Mesenchymal stem cell (in vitro differentiated cells and primary cell): ENCODE measurements at regions not wholly inside any gene's neighbourhood (a gene's known extent, or its start where the extent isn't known, plus 50 kb on each side); places are given as distances from the start of the nearest gene placed in this dataset.

Experiments used
- DNase-seq: peaks from one replicate; pipeline ENCODE4 v3.0.0-alpha.2; 2013
- H2AFZ ChIP-seq: one replicate; pipeline ENCODE4 v1.6.1; 2013; ENCODE audit warnings: low read depth, mild to moderate bottlenecking, control low read depth, inconsistent platforms, low read length, moderate library complexity
- H2AK5ac ChIP-seq: 2 replicates; pipeline ENCODE4 v1.6.1; 2013; ENCODE audit warnings: low read length, moderate library complexity, mild to moderate bottlenecking, inconsistent platforms; ENCODE audit not compliant: severe bottlenecking
- H2BK120ac ChIP-seq: one replicate; pipeline ENCODE4 v1.6.1; 2013; ENCODE audit warnings: low read depth, mild to moderate bottlenecking, inconsistent platforms, low read length, moderate library complexity
- H2BK12ac ChIP-seq, 2 experiments: one replicate each; pipeline ENCODE4 v1.6.1; 2013; ENCODE audit warnings: inconsistent platforms in 2 of 2, low read length in 2 of 2, mild to moderate bottlenecking in 2 of 2, moderate library complexity in 2 of 2, control low read depth in 1 of 2
- H2BK15ac ChIP-seq: one replicate; pipeline ENCODE4 v1.6.1; 2013; ENCODE audit warnings: mild to moderate bottlenecking, low read depth, inconsistent platforms; ENCODE audit not compliant: poor library complexity, severe bottlenecking
- H2BK5ac ChIP-seq: 2 replicates; pipeline ENCODE4 v1.6.1; 2013; ENCODE audit warnings: low read depth, mild to moderate bottlenecking, low read length, control low read depth, inconsistent platforms; ENCODE audit not compliant: poor library complexity, severe bottlenecking
- H3K14ac ChIP-seq, 2 experiments: one replicate each; pipeline ENCODE4 v1.6.1; 2013; ENCODE audit warnings: inconsistent platforms in 2 of 2, low read length in 2 of 2, control low read depth in 1 of 2, mild to moderate bottlenecking in 1 of 2, moderate library complexity in 1 of 2
- H3K18ac ChIP-seq, 2 experiments: one replicate each; pipeline ENCODE4 v1.6.1; 2013; ENCODE audit warnings: inconsistent platforms in 2 of 2, low read length in 2 of 2, control low read depth in 1 of 2, low read depth in 1 of 2, mild to moderate bottlenecking in 1 of 2
- H3K23ac ChIP-seq, 2 experiments: one replicate each; pipeline ENCODE4 v1.6.1; 2013; ENCODE audit warnings: inconsistent platforms in 2 of 2, low read length in 2 of 2, mild to moderate bottlenecking in 2 of 2, moderate library complexity in 2 of 2, control low read depth in 1 of 2
- H3K27ac ChIP-seq: 2 replicates; pipeline ENCODE4 v1.5.1; 2013; ENCODE audit warnings: mild to moderate bottlenecking, moderate library complexity, low read length, control low read depth, inconsistent platforms; ENCODE audit not compliant: poor library complexity, severe bottlenecking
- H3K27me3 ChIP-seq, 2 experiments: 2 replicates each; pipeline versions ENCODE4 v1.6.1 to v1.7.0; 2013; ENCODE audit warnings: low read length in 2 of 2, mild to moderate bottlenecking in 2 of 2, moderate library complexity in 2 of 2, control low read depth in 1 of 2, inconsistent platforms in 1 of 2; ENCODE audit not compliant: control insufficient read depth in 1 of 2, insufficient read depth in 1 of 2
- H3K36me3 ChIP-seq, 2 experiments: 2 replicates each; pipeline versions ENCODE4 v1.6.1 to v1.7.0; 2013; ENCODE audit warnings: low read length in 2 of 2, control low read depth in 1 of 2, inconsistent platforms in 1 of 2, low read depth in 1 of 2, mild to moderate bottlenecking in 1 of 2; ENCODE audit not compliant: insufficient read depth in 2 of 2, control insufficient read depth in 1 of 2
- H3K4ac ChIP-seq, 2 experiments: one replicate each; pipeline ENCODE4 v1.6.1; 2013; ENCODE audit warnings: inconsistent platforms in 2 of 2, low read length in 2 of 2, mild to moderate bottlenecking in 2 of 2, moderate library complexity in 2 of 2, control low read depth in 1 of 2, low read depth in 1 of 2
- H3K4me1 ChIP-seq: 2 replicates; pipeline ENCODE4 v1.6.1; 2013; ENCODE audit warnings: low read depth, low read length, control low read depth; ENCODE audit not compliant: control insufficient read depth, insufficient read depth
- H3K4me2 ChIP-seq: 2 replicates; pipeline ENCODE4 v1.6.1; 2013; ENCODE audit warnings: low read length, mild to moderate bottlenecking, inconsistent platforms; ENCODE audit not compliant: poor library complexity, severe bottlenecking
- H3K4me3 ChIP-seq, 2 experiments: 2 replicates each; pipeline versions ENCODE4 v1.5.1 to v1.7.0; 2013; ENCODE audit warnings: low read length in 2 of 2, mild to moderate bottlenecking in 2 of 2, control low read depth in 1 of 2, low read depth in 1 of 2; ENCODE audit not compliant: insufficient read depth in 1 of 2
- H3K79me1 ChIP-seq: replicated peaks from 2 replicates; pipeline ENCODE4 v1.6.1; 2013; ENCODE audit warnings: mild to moderate bottlenecking, control low read depth, low read length, inconsistent platforms; ENCODE audit not compliant: poor library complexity, severe bottlenecking
- H3K9ac ChIP-seq: 2 replicates; pipeline ENCODE4 v1.7.0; 2013; ENCODE audit warnings: mild to moderate bottlenecking, low read length, moderate library complexity
- H3K9me3 ChIP-seq: 2 replicates; pipeline ENCODE4 v1.7.0; 2013; ENCODE audit warnings: mild to moderate bottlenecking, low read length; ENCODE audit not compliant: control insufficient read depth
- H4K8ac ChIP-seq: one replicate; pipeline ENCODE4 v1.6.1; 2013; ENCODE audit warnings: inconsistent platforms, mild to moderate bottlenecking, low read length, moderate library complexity
- H4K91ac ChIP-seq: one replicate; pipeline ENCODE4 v1.6.1; 2013; ENCODE audit warnings: mild to moderate bottlenecking, low read length, inconsistent platforms
- WGBS: methylation state at CpG from one replicate; pipeline ENCODE4 v1.1.7; 2013; ENCODE audit warnings: mixed read lengths; 5-methylcytosine and 5-hydroxymethylcytosine counted together

DNA sequence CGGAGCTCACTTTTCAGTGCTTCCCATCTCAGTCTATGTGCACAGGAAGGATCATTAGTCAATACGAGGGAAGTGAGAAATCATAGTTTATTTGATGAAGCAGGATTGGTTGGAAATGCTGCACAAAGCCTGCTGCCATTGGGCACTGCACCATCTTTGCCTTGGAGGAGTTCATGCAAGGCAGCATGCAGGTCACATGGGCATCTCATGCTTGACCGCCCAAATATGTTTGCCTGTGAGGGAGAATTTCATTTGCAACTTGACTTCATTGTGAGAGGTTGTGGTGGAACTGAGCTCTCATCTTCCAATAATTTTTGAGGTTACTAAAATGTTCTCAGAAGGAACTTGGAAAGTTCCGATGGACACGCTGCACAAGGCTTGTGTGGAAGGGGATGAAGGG is 83.9 kb upstream of the SYNDIG1 start:
- Histone ChIP-seq H3K4me1 (no peaks in the 10 kb centered on the region), H3K4me2 (no peak overlapping the region), H4K91ac (no peak overlapping the region), H2BK5ac (no peak overlapping the region), H2BK120ac (no peak overlapping the region), H2AFZ (no peak overlapping the region), H3K27ac (no peak overlapping the region), H3K4ac (no peak overlapping the region), H3K36me3 (no peaks in the 10 kb centered on the region), H2AK5ac (no peak overlapping the region), H3K27me3 (peaks cover 3 to 68% of the 10 kb centered on the region in 2 experiments), H3K14ac (no peak overlapping the region), H3K18ac (no peak overlapping the region), H3K9ac (no peak overlapping the region), H3K9me3 (no peaks in the 10 kb centered on the region), H4K8ac (no peak overlapping the region), H3K79me1 (no peaks in the 10 kb centered on the region), H3K23ac (no peak overlapping the region), H2BK12ac (no peak overlapping the region), H2BK15ac (no peak overlapping the region), H3K4me3 (no peak overlapping the region)
- WGBS: 84% methylated on average over 5 of the region's 5 CpGs
- no peak for DNase-seq

DNA sequence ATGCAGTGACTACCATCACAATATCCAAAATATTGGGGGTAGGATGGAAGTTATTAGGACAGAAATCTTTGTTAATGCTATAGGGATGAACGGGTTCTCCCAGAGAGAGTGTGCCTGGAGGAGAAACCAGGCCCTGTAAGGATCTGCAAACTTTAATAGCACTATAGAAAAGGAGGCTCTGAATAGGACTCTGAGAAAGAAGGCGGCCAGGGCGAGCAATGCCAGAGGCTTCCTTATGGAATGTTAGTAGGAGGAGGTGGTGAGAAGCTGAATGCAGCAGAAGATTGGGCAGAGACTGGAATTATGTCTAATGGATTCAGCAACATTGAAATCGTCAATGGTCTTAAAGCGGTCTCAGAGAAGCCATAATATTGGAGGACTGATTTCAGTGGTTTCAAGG is 84.6 kb upstream of the SYNDIG1 start:
- H3K9me3 ChIP-seq: no peaks in the 10 kb centered on the region
- no peak overlapping the region for H3K4me3 ChIP-seq
- no peak overlapping the region for H2BK120ac ChIP-seq
- H3K79me1 ChIP-seq: no peaks in the 10 kb centered on the region
- WGBS: 82% methylated on average over 5 of the region's 5 CpGs
- no peak overlapping the region for H2BK5ac ChIP-seq
- H3K4me1 ChIP-seq: no peaks in the 10 kb centered on the region
- no peak overlapping the region for H3K23ac ChIP-seq
- H4K8ac ChIP-seq: no peak overlapping the region
- H2BK12ac ChIP-seq: no peak overlapping the region
- no peak overlapping the region for H2BK15ac ChIP-seq
- H3K27ac ChIP-seq: no peak overlapping the region
- H3K18ac ChIP-seq: no peak overlapping the region
- peaks cover 3 to 62% of the 10 kb centered on the region in 2 experiments for H3K27me3 ChIP-seq
- DNase-seq: no peak
- no peak overlapping the region for H2AK5ac ChIP-seq
- no peak overlapping the region for H3K9ac ChIP-seq
- no peaks in the 10 kb centered on the region for H3K36me3 ChIP-seq
- no peak overlapping the region for H3K4ac ChIP-seq
- no peak overlapping the region for H3K14ac ChIP-seq
- no peak overlapping the region for H2AFZ ChIP-seq
- H4K91ac ChIP-seq: no peak overlapping the region
- no peak overlapping the region for H3K4me2 ChIP-seq

GRCh38 chr20:24382743-24383142 is 86.7 kb upstream of the SYNDIG1 start:
- H2BK120ac ChIP-seq: no peak overlapping the region
- H3K4ac ChIP-seq: no peak overlapping the region
- no peak overlapping the region for H3K27ac ChIP-seq
- H2AFZ ChIP-seq: no peak overlapping the region
- H3K36me3 ChIP-seq: no peaks in the 10 kb centered on the region
- no peak overlapping the region for H2AK5ac ChIP-seq
- WGBS: 66% methylated on average over 2 of the region's 2 CpGs
- H3K79me1 ChIP-seq: no peaks in the 10 kb centered on the region
- DNase-seq: no peak
- no peak overlapping the region for H4K8ac ChIP-seq
- H3K14ac ChIP-seq: no peak overlapping the region
- no peak overlapping the region for H2BK12ac ChIP-seq
- no peak overlapping the region for H3K4me2 ChIP-seq
- no peaks in the 10 kb centered on the region for H3K9me3 ChIP-seq
- no peak overlapping the region for H2BK5ac ChIP-seq
- H3K27me3 ChIP-seq: peaks cover 0 to 57% of the 10 kb centered on the region in 2 experiments
- no peak overlapping the region for H3K23ac ChIP-seq
- no peak overlapping the region for H3K9ac ChIP-seq
- no peak overlapping the region for H4K91ac ChIP-seq
- no peak overlapping the region for H2BK15ac ChIP-seq
- no peak overlapping the region for H3K18ac ChIP-seq
- H3K4me3 ChIP-seq: no peak overlapping the region
- peaks cover 2% of the 10 kb centered on the region for H3K4me1 ChIP-seq

- no peak overlapping the region for H2AFZ ChIP-seq
- DNase-seq: no peak
- H3K9me3 ChIP-seq: no peaks in the 10 kb centered on the region
- H3K27ac ChIP-seq: no peak overlapping the region
- no peaks in the 10 kb centered on the region for H3K36me3 ChIP-seq
- H2BK120ac ChIP-seq: no peak overlapping the region
- no peak overlapping the region for H3K14ac ChIP-seq
- no peak overlapping the region for H3K4me3 ChIP-seq
- no peak overlapping the region for H2BK15ac ChIP-seq
- no peak overlapping the region for H3K9ac ChIP-seq
- H3K79me1 ChIP-seq: no peaks in the 10 kb centered on the region
- H3K4ac ChIP-seq: no peak overlapping the region
- no peak overlapping the region for H2BK12ac ChIP-seq
- no peak overlapping the region for H3K4me2 ChIP-seq
- 78% methylated on average over 7 of the region's 7 CpGs for WGBS
- no peak overlapping the region for H3K23ac ChIP-seq
- no peak overlapping the region for H4K91ac ChIP-seq
- H3K18ac ChIP-seq: no peak overlapping the region
- peaks cover 0 to 53% of the 10 kb centered on the region in 2 experiments for H3K27me3 ChIP-seq
- H4K8ac ChIP-seq: no peak overlapping the region
- H2AK5ac ChIP-seq: no peak overlapping the region
- no peak overlapping the region for H2BK5ac ChIP-seq
- peaks cover 2% of the 10 kb centered on the region for H3K4me1 ChIP-seq
These were observed 87.1 kb upstream of the SYNDIG1 start for GRCh38 chr20:24382331-24382730.
